Transverse colon (tissue), 4 donors: ENCODE measurements at regions not wholly inside any gene's neighbourhood (a gene's known extent, or its start where the extent isn't known, plus 50 kb on each side); places are given as distances from the start of the nearest gene placed in this dataset.

Source experiments
- DNase-seq: peaks from one replicate; pipeline ENCODE4 v3.0.0-alpha.2; 2019
- H3K27ac ChIP-seq, 4 donors: fragments of 200-600 bp; sonication (generic); 2 replicates each; pipeline ENCODE4 v1.5.1; 2016 to 2018; ENCODE audit warnings: inconsistent platforms in 4 of 4
- H3K27me3 ChIP-seq: fragments of 200-600 bp; sonication (generic); 2 replicates; pipeline ENCODE4 v1.5.1; 2017; ENCODE audit warnings: inconsistent platforms
- H3K36me3 ChIP-seq, 4 donors: fragments of 200-600 bp; sonication (generic); 2 replicates each; pipeline ENCODE4 v1.5.1; 2017 to 2019; ENCODE audit warnings: inconsistent platforms in 4 of 4
- H3K4me1 ChIP-seq, 4 donors: fragments of 200-600 bp; sonication (generic); 2 replicates each; pipeline ENCODE4 v1.5.1; 2017 to 2020; ENCODE audit warnings: inconsistent platforms in 4 of 4
- H3K4me3 ChIP-seq, 4 donors: fragments of 200-600 bp; sonication (generic); 1 replicate in 1 of 4; 2 replicates in 3 of 4; pipeline versions ENCODE4 v1.5.1 to v1.6.1; 2017 to 2019; ENCODE audit warnings: inconsistent platforms in 4 of 4
- H3K9me3 ChIP-seq, 2 donors: fragments of 200-600 bp; sonication (generic); 2 replicates each; pipeline ENCODE4 v1.5.1; 2017 to 2019; ENCODE audit warnings: inconsistent platforms in 2 of 2
- EP300 ChIP-seq: sonication (generic); formaldehyde crosslinking; IDR thresholded peaks from one replicate; pipeline ENCODE4 v1.6.1; 2017; ENCODE audit warnings: antibody characterized with exemption, low read depth
- POLR2A ChIP-seq: fragments of 450-650 bp; IDR thresholded peaks from one replicate; pipeline ENCODE4 v1.6.1; 2016; ENCODE audit warnings: antibody characterized with exemption, mild to moderate bottlenecking, moderate library complexity
- POLR2AphosphoS5 ChIP-seq, 3 donors: sonication (generic); formaldehyde crosslinking; IDR thresholded peaks; one replicate each; pipeline ENCODE4 v1.6.1; 2016; ENCODE audit warnings: antibody characterized with exemption in 3 of 3
- WGBS, 2 donors: methylation state at CpG; one replicate each; pipeline ENCODE4 v1.1.5; 2018; ENCODE audit warnings: low coverage in 1 of 2; 5-methylcytosine and 5-hydroxymethylcytosine counted together
- in situ Hi-C, 4 donors: fragments of 200-750 bp; cut with MboI; loops; one replicate each; pipeline versions ENCODE4 v1.15.0 to v1.15.1; 2017; ENCODE audit warnings: low sequenced_read_pairs in 3 of 4, low pct_ligation_motif_present in 1 of 4, low pct_unique_long_range_greater_than_20kb in 1 of 4
- intact Hi-C: fragments of 100-400 bp; cut with DNase I; formaldehyde crosslinking; loops from one replicate; pipeline ENCODE4 v1.15.1; 2023; ENCODE audit warnings: low total_unique reads
- TF ChIP-seq, protein P1 (sequence below), 5 experiments: fragments of 200-600 bp in 3 of 5; fragments of 450-650 bp in 2 of 5; sonication (generic) in 3 of 5; IDR thresholded peaks; 1 replicate in 2 of 5; 2 replicates in 3 of 5; pipeline ENCODE4 v1.5.1; 2016 to 2017; ENCODE audit warnings: antibody characterized with exemption in 5 of 5, inconsistent platforms in 3 of 5, mild to moderate bottlenecking in 2 of 5, moderate library complexity in 1 of 5

DNA sequence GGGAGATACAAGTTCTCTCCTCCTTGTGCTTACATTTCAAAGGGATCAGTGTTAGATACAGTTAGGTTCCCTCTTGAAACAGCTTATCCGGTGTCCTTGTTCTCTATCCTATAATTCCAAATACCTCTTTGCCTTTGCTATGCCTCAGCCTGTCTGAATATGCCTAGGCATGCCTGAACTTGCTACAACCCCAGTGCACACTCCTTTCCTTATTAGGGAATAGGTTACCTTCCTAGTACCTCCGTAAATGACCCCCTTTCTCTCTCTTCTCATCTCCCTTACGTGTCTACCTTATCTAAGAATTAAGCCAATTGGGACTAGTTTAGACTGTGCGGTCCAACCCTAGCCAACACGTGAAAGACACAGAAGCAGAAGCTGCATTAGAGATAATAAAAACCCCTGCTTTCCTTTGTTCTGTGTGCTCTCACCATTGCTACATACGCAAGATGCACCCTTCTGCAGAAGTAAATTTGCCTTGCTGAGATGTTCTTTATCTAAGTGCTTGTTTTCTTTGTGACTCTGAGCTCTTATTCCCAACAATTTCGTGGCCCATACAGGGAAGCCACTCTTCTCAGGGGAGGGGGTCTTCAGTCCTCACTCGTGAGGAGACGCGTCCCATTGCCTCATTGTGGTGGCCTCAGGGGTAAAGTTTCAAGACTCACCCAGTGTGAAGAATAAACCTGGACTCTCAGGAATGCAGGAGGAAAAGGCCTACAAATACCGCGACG is 802.1 kb downstream of the PLA2G4A start:
- Histone ChIP-seq H3K27ac (no peak overlapping the region), H3K4me3 (no peak overlapping the region), H3K27me3 (no peaks in the 10 kb centered on the region), H3K9me3 (peaks cover 0 to 4% of the 10 kb centered on the region in 2 donors), H3K36me3 (no peaks in the 10 kb centered on the region), H3K4me1 (no peaks in the 10 kb centered on the region)
- in situ Hi-C loops, result no loop called here
- WGBS, 2 donors, result 82 to 84% methylated on average over 10 to 13 of the region's 13 CpGs
- no peak for DNase-seq
- TF ChIP-seq POLR2AphosphoS5 (IDR thresholded peaks at IDR 0.05) (no peak), POLR2A (no peak), EP300 (no peak)
- TF ChIP-seq, protein P1, sequence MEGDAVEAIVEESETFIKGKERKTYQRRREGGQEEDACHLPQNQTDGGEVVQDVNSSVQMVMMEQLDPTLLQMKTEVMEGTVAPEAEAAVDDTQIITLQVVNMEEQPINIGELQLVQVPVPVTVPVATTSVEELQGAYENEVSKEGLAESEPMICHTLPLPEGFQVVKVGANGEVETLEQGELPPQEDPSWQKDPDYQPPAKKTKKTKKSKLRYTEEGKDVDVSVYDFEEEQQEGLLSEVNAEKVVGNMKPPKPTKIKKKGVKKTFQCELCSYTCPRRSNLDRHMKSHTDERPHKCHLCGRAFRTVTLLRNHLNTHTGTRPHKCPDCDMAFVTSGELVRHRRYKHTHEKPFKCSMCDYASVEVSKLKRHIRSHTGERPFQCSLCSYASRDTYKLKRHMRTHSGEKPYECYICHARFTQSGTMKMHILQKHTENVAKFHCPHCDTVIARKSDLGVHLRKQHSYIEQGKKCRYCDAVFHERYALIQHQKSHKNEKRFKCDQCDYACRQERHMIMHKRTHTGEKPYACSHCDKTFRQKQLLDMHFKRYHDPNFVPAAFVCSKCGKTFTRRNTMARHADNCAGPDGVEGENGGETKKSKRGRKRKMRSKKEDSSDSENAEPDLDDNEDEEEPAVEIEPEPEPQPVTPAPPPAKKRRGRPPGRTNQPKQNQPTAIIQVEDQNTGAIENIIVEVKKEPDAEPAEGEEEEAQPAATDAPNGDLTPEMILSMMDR (IDR thresholded peaks at IDR 0.05), result no peak
- intact Hi-C loops, result no loop called here

DNA sequence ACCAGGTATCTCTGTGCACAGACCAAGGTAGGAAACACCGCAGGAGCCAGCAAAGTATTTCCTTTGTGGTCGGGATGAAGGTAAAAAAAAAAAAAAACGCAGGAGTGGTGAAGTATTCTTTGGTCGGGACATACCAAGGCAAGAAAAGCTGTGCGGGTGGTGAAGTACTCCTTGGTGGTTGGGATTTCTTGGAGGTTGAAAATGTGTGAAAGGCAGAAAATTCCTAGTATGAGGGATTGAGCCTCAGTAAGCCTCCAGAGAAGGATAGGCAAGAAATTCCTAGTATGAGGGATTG is 802.6 kb downstream of the PLA2G4A start:
- DNase-seq, result no peak
- intact Hi-C loops, result no loop called here
- in situ Hi-C loops, result no loop called here
- no peak for TF ChIP-seq EP300
- TF ChIP-seq, protein P1 (IDR thresholded peaks at IDR 0.05), result no peak
- no peak for TF ChIP-seq POLR2A
- no peak for TF ChIP-seq POLR2AphosphoS5 (IDR thresholded peaks at IDR 0.05)
- no peaks in the 10 kb centered on the region for H3K27me3 ChIP-seq
- WGBS, 2 donors, result 79 to 85% methylated on average over 5 of the region's 5 CpGs
- H3K9me3 ChIP-seq, result peaks cover 0 to 4% of the 10 kb centered on the region in 2 donors
- no peaks in the 10 kb centered on the region for H3K4me1 ChIP-seq
- H3K4me3 ChIP-seq, result no peak overlapping the region
- no peaks in the 10 kb centered on the region for H3K36me3 ChIP-seq
- no peak overlapping the region for H3K27ac ChIP-seq

DNA sequence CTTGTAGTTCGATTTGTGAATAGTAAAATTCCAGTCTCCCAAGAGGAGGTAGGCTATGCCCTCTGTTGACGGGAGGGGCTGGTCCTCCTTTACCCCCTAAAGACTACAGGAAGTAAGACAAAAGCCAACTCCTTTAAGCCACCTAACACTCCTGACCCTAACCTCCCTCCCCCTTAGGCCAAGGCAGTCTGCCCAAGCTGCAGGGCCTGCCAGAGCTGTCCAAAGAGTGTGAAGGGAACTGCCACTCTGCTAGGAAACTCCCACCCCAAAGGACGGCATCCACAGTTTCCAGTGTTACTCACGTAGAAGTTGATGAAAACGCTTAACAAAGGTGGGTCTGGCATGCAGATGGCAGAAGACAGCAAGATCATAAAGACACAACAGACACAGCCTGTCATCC is 803.2 kb downstream of the PLA2G4A start:
- no peak for DNase-seq
- Histone ChIP-seq H3K4me3 (no peak overlapping the region), H3K4me1 (no peaks in the 10 kb centered on the region), H3K36me3 (no peaks in the 10 kb centered on the region), H3K27ac (no peak overlapping the region), H3K27me3 (no peaks in the 10 kb centered on the region), H3K9me3 (peaks cover 0 to 4% of the 10 kb centered on the region in 2 donors)
- WGBS, 2 donors, result 62% methylated on average over 5 of the region's 5 CpGs; no CpG with 5 or more reads in 1 of the 2 donors
- TF ChIP-seq POLR2A (no peak), EP300 (no peak), POLR2AphosphoS5 (IDR thresholded peaks at IDR 0.05) (no peak)
- TF ChIP-seq, protein P1 (IDR thresholded peaks at IDR 0.05), result no peak
- intact Hi-C loops (no loop called here), in situ Hi-C loops (no loop called here)

DNA sequence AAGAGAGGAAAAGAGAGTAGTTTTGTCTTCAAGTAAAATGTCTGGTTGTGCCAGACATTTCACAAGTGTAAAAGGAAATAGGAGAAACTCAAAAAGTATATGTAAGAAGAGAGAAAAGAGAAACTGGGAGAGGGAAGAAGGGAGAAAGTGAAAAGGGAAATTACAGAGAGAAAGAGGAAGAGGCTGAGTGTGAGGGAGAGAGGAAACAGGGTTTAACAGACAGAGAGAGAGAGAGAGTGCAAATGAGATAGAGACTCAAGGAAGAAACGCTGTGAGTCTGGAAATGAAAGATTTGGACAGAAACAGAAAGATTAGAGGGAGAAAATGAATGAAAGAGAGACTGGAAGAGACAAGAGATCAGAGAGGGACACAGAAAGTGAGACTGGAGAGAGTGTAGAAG is 806.2 kb downstream of the PLA2G4A start:
- 36 to 77% methylated on average over 1 of the region's 1 CpG for WGBS, 2 donors

More for the DNA sequence above, 806.2 kb downstream of the PLA2G4A start:
- Histone ChIP-seq H3K27ac (no peak overlapping the region), H3K36me3 (no peaks in the 10 kb centered on the region), H3K4me1 (no peaks in the 10 kb centered on the region), H3K4me3 (no peak overlapping the region), H3K9me3 (peaks cover 0 to 4% of the 10 kb centered on the region in 2 donors), H3K27me3 (no peaks in the 10 kb centered on the region)
- in situ Hi-C loops, result no loop called here
- TF ChIP-seq POLR2A, result no peak
- TF ChIP-seq, protein P1 (IDR thresholded peaks at IDR 0.05), result no peak
- no peak for TF ChIP-seq EP300
- no peak for TF ChIP-seq POLR2AphosphoS5 (IDR thresholded peaks at IDR 0.05)
- intact Hi-C loops, result no loop called here
- DNase-seq, result no peak
